HEK293T (cell line): ENCODE measurements at regions not wholly inside any gene's neighbourhood (a gene's known extent, or its start where the extent isn't known, plus 50 kb on each side); places are given as distances from the start of the nearest gene placed in this dataset.

Source experiments
- ARNT ChIP-seq: fragments of 450-650 bp; IDR thresholded peaks from 2 replicates; pipeline ENCODE4 v1.6.1; 2017; ENCODE audit warnings: mild to moderate bottlenecking
- FOXA1 ChIP-seq: fragments of 450-650 bp; IDR thresholded peaks from 2 replicates; pipeline ENCODE4 v1.6.1; 2016; ENCODE audit warnings: mild to moderate bottlenecking
- FOXM1 ChIP-seq: fragments of 450-650 bp; IDR thresholded peaks from 2 replicates; pipeline ENCODE4 v1.6.1; 2017; ENCODE audit warnings: mild to moderate bottlenecking, borderline replicate concordance
- L3MBTL2 ChIP-seq: fragments of 450-650 bp; conservative IDR thresholded peaks from 2 replicates; pipeline ENCODE4 v1.6.1; 2016; ENCODE audit warnings: mild to moderate bottlenecking
- LEF1 ChIP-seq: fragments of 450-650 bp; IDR thresholded peaks from 2 replicates; pipeline ENCODE4 v1.6.1; 2017; ENCODE audit warnings: mild to moderate bottlenecking, borderline replicate concordance
- SP1 ChIP-seq: fragments of 450-650 bp; IDR thresholded peaks from 2 replicates; pipeline ENCODE4 v1.6.1; 2017
- SUZ12 ChIP-seq: fragments of 450-650 bp; IDR thresholded peaks from 2 replicates; pipeline ENCODE4 v1.6.1; 2016; ENCODE audit warnings: mild to moderate bottlenecking

DNA sequence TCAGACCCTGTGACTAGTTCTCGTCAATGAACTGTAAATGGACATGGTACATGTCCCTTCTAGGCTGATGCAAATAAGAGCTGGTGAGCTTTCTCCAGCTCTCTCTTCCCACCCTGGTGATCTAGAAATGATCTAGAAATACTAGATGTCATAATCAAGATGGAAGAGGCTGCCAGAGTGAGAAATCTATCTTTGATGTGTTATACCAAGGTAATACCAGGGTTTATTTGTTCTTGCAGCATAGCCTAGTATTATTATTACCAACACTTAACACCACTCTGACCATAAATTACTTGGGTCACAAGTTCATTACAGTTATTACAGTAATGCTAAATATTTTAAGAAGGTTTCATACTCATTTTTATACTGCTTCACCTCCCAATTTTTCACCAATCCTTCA lies 138.4 kb upstream of the LMCD1 start:
- TF ChIP-seq SUZ12 (no peak), SP1 (no peak), FOXM1 (no peak), L3MBTL2 (no peak), FOXA1 (no peak), LEF1 (no peak), ARNT (no peak)
